Smooth muscle cell (in vitro differentiated cells): ENCODE measurements at regions not wholly inside any gene's neighbourhood (a gene's known extent, or its start where the extent isn't known, plus 50 kb on each side); places are given as distances from the start of the nearest gene placed in this dataset.

Experiments
- DNase-seq: peaks from one replicate; lab custom pipeline; 2025; ENCODE audit not compliant: unreplicated experiment; lab: John Stamatoyannopoulos, UW
- H2AFZ ChIP-seq: fragments of 200-600 bp; sonication (generic); 2 replicates; pipeline ENCODE4 v1.6.0; 2016; ENCODE audit warnings: antibody characterized with exemption, low read depth, mild to moderate bottlenecking
- H3F3A ChIP-seq: fragments of 200-600 bp; sonication (generic); 2 replicates; pipeline ENCODE4 v1.6.0; 2017; ENCODE audit warnings: antibody characterized with exemption, low read depth
- H3K27ac ChIP-seq: fragments of 200-600 bp; sonication (generic); 2 replicates; pipeline ENCODE4 v1.5.1; 2016; ENCODE audit warnings: low read depth, mild to moderate bottlenecking
- H3K27me3 ChIP-seq: fragments of 200-600 bp; sonication (generic); 2 replicates; pipeline ENCODE4 v1.6.1; 2016; ENCODE audit warnings: low read depth, mild to moderate bottlenecking
- H3K36me3 ChIP-seq: fragments of 200-600 bp; sonication (generic); 2 replicates; pipeline ENCODE4 v1.5.1; 2016; ENCODE audit warnings: low read depth
- H3K4me1 ChIP-seq: fragments of 200-600 bp; sonication (generic); 2 replicates; pipeline ENCODE4 v1.5.1; 2016; ENCODE audit warnings: low read depth
- H3K4me2 ChIP-seq: fragments of 200-600 bp; sonication (generic); 2 replicates; pipeline ENCODE4 v1.6.0; 2016; ENCODE audit warnings: mild to moderate bottlenecking
- H3K4me3 ChIP-seq: fragments of 200-600 bp; sonication (generic); 2 replicates; pipeline ENCODE4 v1.5.1; 2016; ENCODE audit warnings: mild to moderate bottlenecking
- H3K79me2 ChIP-seq: fragments of 200-600 bp; sonication (generic); 2 replicates; pipeline ENCODE4 v1.6.0; 2016; ENCODE audit warnings: low read depth, mild to moderate bottlenecking
- H3K9ac ChIP-seq: fragments of 200-600 bp; sonication (generic); 2 replicates; pipeline ENCODE4 v1.6.0; 2016; ENCODE audit warnings: low read depth
- H3K9me3 ChIP-seq: fragments of 200-600 bp; sonication (generic); replicated peaks from 2 replicates; pipeline ENCODE4 v1.5.1; 2016; ENCODE audit warnings: low read depth
- H4K20me1 ChIP-seq: fragments of 200-600 bp; sonication (generic); 2 replicates; pipeline ENCODE4 v1.6.0; 2016; ENCODE audit warnings: low read depth
- CTCF ChIP-seq: fragments of 200-600 bp; sonication (generic); IDR thresholded peaks from 2 replicates; pipeline ENCODE4 v1.5.1; 2017; ENCODE audit warnings: borderline replicate concordance, mild to moderate bottlenecking, antibody characterized with exemption; ENCODE audit not compliant: insufficient read depth, poor library complexity, severe bottlenecking
- WGBS: methylation state at CpG from one replicate; pipeline ENCODE4 v1.1.7; 2016; ENCODE audit warnings: low lambda C conversion rate; 5-methylcytosine and 5-hydroxymethylcytosine counted together

DNA sequence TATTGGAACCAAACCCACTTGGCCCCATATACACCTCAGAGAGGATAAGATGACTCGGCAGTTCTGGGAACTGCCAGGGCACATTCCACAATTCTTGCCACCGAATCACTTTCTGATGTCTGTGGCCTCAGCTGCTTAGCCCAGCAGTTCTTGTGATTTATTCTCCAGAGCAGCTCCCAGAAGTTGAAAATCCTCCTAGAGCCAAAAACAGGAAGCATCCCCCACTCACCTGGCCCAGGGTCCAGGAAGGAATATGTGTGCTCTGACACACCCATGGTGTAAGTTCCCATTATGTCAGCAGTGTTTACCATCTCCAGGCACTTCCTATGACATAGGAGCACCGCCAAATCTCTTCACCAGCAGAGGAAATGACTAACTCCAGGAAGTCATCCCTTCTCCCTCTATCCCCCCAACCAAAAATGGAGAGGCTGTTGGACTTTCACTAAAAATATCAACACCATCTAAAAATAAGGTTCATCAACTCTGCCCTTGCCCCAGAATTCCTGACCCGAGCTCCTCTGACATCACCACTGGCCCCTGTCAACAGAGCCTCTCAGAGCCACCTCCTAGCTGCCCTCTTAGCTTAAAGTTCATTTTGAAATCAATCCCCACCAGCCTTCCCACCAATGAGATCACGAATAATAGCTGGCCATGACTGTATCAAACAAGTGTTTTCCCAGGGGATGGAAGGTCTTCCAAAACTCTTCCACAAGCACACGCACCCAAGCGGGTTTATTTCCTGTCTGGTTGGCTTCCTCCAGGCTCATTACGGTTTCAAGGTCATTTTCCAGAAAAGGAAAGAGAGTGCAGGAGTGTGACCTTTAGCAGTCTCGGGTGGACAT is 223.1 kb upstream of the PARD3B start:
- H3K9me3 ChIP-seq = no peaks in the 10 kb centered on the region
- H3K9ac ChIP-seq = no peak overlapping the region
- no peak overlapping the region for H3K27ac ChIP-seq
- no peak overlapping the region for H3K4me2 ChIP-seq
- no peaks in the 10 kb centered on the region for H3K79me2 ChIP-seq
- H4K20me1 ChIP-seq = no peaks in the 10 kb centered on the region
- H3K4me1 ChIP-seq = no peaks in the 10 kb centered on the region
- H3K27me3 ChIP-seq = no peaks in the 10 kb centered on the region
- WGBS = 86% methylated on average over 9 of the region's 9 CpGs
- no peak for DNase-seq
- H3F3A ChIP-seq = no peaks in the 10 kb centered on the region
- no peak for TF ChIP-seq CTCF
- no peaks in the 10 kb centered on the region for H3K36me3 ChIP-seq
- no peak overlapping the region for H3K4me3 ChIP-seq
- H2AFZ ChIP-seq = no peak overlapping the region

GRCh38 chr2:204325468-204325867 is 219.8 kb upstream of the PARD3B start:
- peak overlapping the region; percentile 66 for H3K4me2 ChIP-seq
- WGBS = 17% methylated on average over 7 of the region's 7 CpGs
- DNase-seq = peak; percentile 7
- H4K20me1 ChIP-seq = no peaks in the 10 kb centered on the region
- H3K79me2 ChIP-seq = no peaks in the 10 kb centered on the region
- no peaks in the 10 kb centered on the region for H3F3A ChIP-seq
- no peak overlapping the region for H3K4me3 ChIP-seq
- no peak overlapping the region for H3K27ac ChIP-seq
- no peak overlapping the region for H2AFZ ChIP-seq
- H3K4me1 ChIP-seq = no peaks in the 10 kb centered on the region
- H3K36me3 ChIP-seq = no peaks in the 10 kb centered on the region
- no peak overlapping the region for H3K9ac ChIP-seq
- no peaks in the 10 kb centered on the region for H3K9me3 ChIP-seq
- TF ChIP-seq CTCF = peak; percentile 87
- H3K27me3 ChIP-seq = no peaks in the 10 kb centered on the region

DNA sequence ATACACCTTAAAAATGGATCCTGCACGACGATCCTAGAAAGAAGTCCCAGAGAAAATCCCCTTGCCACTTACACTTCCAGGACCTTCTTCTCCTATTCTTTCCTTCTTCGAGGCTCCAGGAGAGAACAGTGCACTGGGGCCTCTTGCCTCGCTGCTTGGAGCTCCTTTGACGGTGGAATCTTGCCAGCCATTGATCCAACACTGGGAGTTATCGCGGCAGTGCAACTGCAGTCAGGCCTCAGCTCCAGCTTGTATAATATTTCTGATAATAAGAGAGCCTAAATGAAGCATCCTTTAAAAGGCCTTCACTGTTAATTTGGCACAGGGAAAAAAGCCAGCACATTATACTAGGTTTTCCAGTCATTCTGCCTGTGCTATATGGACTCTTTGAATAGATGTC is 216.9 kb upstream of the PARD3B start:
- DNase-seq = no peak
- Histone ChIP-seq H3K79me2 (no peaks in the 10 kb centered on the region), H3K9me3 (no peaks in the 10 kb centered on the region), H3K36me3 (no peaks in the 10 kb centered on the region), H3K9ac (no peak overlapping the region), H3K4me1 (no peaks in the 10 kb centered on the region), H3F3A (no peaks in the 10 kb centered on the region), H3K27ac (no peak overlapping the region), H3K27me3 (no peaks in the 10 kb centered on the region), H3K4me2 (no peak overlapping the region), H4K20me1 (no peaks in the 10 kb centered on the region), H2AFZ (no peak overlapping the region), H3K4me3 (no peak overlapping the region)
- WGBS = 95% methylated on average over 7 of the region's 7 CpGs
- TF ChIP-seq CTCF = no peak

DNA sequence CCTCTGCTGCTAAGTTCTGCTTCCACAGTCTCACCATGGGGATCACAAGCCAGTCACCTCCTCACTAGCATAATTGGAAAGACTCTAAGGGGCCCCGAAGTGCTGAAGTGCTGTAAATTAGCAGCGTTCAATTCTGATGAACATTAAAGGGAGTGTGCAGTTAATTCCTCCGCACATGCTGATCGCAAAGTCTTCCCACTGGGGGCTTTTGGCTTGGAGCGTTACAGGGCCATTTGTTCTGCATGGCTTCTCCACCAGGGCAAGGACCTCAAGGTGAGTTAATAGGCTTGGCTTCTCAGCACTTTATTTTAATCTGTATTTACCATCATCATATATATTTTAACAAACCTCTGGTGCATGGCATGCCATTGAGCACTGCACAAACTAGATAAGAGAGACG is 216.3 kb upstream of the PARD3B start:
- TF ChIP-seq CTCF = no peak
- 95% methylated on average over 6 of the region's 6 CpGs for WGBS
- Histone ChIP-seq H4K20me1 (no peaks in the 10 kb centered on the region), H3K9ac (no peak overlapping the region), H3K4me3 (no peak overlapping the region), H3K27ac (no peak overlapping the region), H3K36me3 (no peaks in the 10 kb centered on the region), H3K79me2 (no peaks in the 10 kb centered on the region), H3K9me3 (no peaks in the 10 kb centered on the region), H3F3A (no peaks in the 10 kb centered on the region), H3K4me2 (no peak overlapping the region), H3K4me1 (no peaks in the 10 kb centered on the region), H3K27me3 (no peaks in the 10 kb centered on the region), H2AFZ (no peak overlapping the region)
- DNase-seq = no peak
